WI38 (cell line): ENCODE measurements at regions not wholly inside any gene's neighbourhood (a gene's known extent, or its start where the extent isn't known, plus 50 kb on each side); places are given as distances from the start of the nearest gene placed in this dataset.

Source experiments
- H3K4me3 ChIP-seq: 2 replicates; pipeline ENCODE4 v1.5.1; 2011; ENCODE audit warnings: low read depth, mild to moderate bottlenecking, control low read depth, low read length
- CTCF ChIP-seq: IDR thresholded peaks from 2 replicates; pipeline ENCODE4 v1.5.1; 2012; ENCODE audit warnings: low read depth, mild to moderate bottlenecking, control low read depth, low read length

- TF ChIP-seq CTCF: no peak
- no peak overlapping the region for H3K4me3 ChIP-seq
Measured at GRCh38 chr6:167739721-167740475, 86.8 kb upstream of the AFDN start.

GRCh38 chr6:167742719-167743303 lies 83.9 kb upstream of the AFDN start:
- H3K4me3 ChIP-seq: no peak overlapping the region
- TF ChIP-seq CTCF: no peak

GRCh38 chr6:167744681-167745669 lies 81.7 kb upstream of the AFDN start:
- H3K4me3 ChIP-seq: no peak overlapping the region
- TF ChIP-seq CTCF: no peak

- TF ChIP-seq CTCF: no peak
Measured at GRCh38 chr6:167745670-167746389, 80.9 kb upstream of the AFDN start.

GRCh38 chr6:167746390-167746907 lies 80.3 kb upstream of the AFDN start:
- no peak overlapping the region for H3K4me3 ChIP-seq
- no peak for TF ChIP-seq CTCF

More at GRCh38 chr6:167745670-167746389, 80.9 kb upstream of the AFDN start:
- H3K4me3 ChIP-seq: no peak overlapping the region

GRCh38 chr6:167746975-167747374 lies 79.7 kb upstream of the AFDN start:
- H3K4me3 ChIP-seq: no peak overlapping the region
- no peak for TF ChIP-seq CTCF
